ENCODE measurements at regions not wholly inside any gene's neighbourhood (a gene's known extent, or its start where the extent isn't known, plus 50 kb on each side); places are given as distances from the start of the nearest gene placed in this dataset.

GRCh38 chr5:6936031-6936430 is 222.8 kb downstream of the TENT4A start:
- Histone ChIP-seq H4K20me1 (ENCODE audit: insufficient read depth, low read length) (no peaks in the 10 kb centered on the region), H4K5ac (ENCODE audit: low read depth, low read length) (no peak overlapping the region), H3K79me1 (ENCODE audit: low read depth in 1 of 2, low read length in 2 of 2) (no peaks in the 10 kb centered on the region), H3K9me3 (ENCODE audit: control insufficient read depth, insufficient read depth, low read length) (peaks cover 17% of the 10 kb centered on the region), H2BK15ac (ENCODE audit: low read depth, low read length) (no peak overlapping the region), H2AK5ac (ENCODE audit: low read depth, low read length) (no peak overlapping the region), H2BK20ac (ENCODE audit: low read depth, low read length) (no peak overlapping the region), H2AK9ac (replicated peaks; ENCODE audit: low read depth, low read length, poor library complexity) (no peak overlapping the region), H3K9ac (ENCODE audit: low read depth, low read length) (no peak overlapping the region), H3K4me2 (ENCODE audit: low read depth, low read length) (no peak overlapping the region), H2BK120ac (ENCODE audit: low read depth, low read length) (no peak overlapping the region), H3K27me3 (ENCODE audit: control insufficient read depth, insufficient read depth, low read length) (no peaks in the 10 kb centered on the region), H2BK5ac (ENCODE audit: low read depth, low read length, poor library complexity, severe bottlenecking) (no peak overlapping the region), H2AFZ (replicated peaks; ENCODE audit: low read length, poor library complexity) (no peak overlapping the region), H3K27ac (ENCODE audit: insufficient read depth, low read length) (no peak overlapping the region), H4K91ac (ENCODE audit: insufficient read depth, low read depth, low read length) (no peak overlapping the region), H3K18ac (ENCODE audit: low read depth, low read length) (no peak overlapping the region), H3K23ac (ENCODE audit: low read depth, low read length) (no peak overlapping the region), H3K9me1 (ENCODE audit: insufficient read depth, low read length) (no peaks in the 10 kb centered on the region), H3K36me3 (ENCODE audit: control insufficient read depth, insufficient read depth, low read length) (no peaks in the 10 kb centered on the region), H3K4me3 (ENCODE audit: insufficient read depth, low read depth, low read length) (no peak overlapping the region), H3K4me1 (ENCODE audit: control insufficient read depth, insufficient read depth, low read length) (no peaks in the 10 kb centered on the region), H3K4ac (ENCODE audit: low read depth, low read length) (no peak overlapping the region), H3K14ac (replicated peaks; ENCODE audit: low read depth, low read length) (no peak overlapping the region), H3K56ac (ENCODE audit: extremely low read depth, insufficient read depth, low read length) (no peak overlapping the region), H4K8ac (ENCODE audit: low read depth in 2 of 2, low read length in 2 of 2) (no peak overlapping the region)
- POLR2A ChIA-PET (ENCODE audit: unreplicated experiment) = no interaction called here
- DNase-seq (no peak), ATAC-seq (ENCODE audit: low read depth) (no peak)
- no peak for TF ChIP-seq CEBPB (IDR thresholded peaks at IDR 0.05; ENCODE audit: low read depth, low read length)
- no peak for TF ChIP-seq RAD21 (IDR thresholded peaks at IDR 0.05; ENCODE audit: low read length)
- TF ChIP-seq BHLHE40 (IDR thresholded peaks at IDR 0.05; ENCODE audit: low read depth, low read length) = no peak
- TF ChIP-seq CHD1 (IDR thresholded peaks at IDR 0.05; ENCODE audit: low read depth, low read length) = no peak
- TF ChIP-seq ELK1 (IDR thresholded peaks at IDR 0.05; ENCODE audit: borderline replicate concordance, low read depth, low read length) = no peak
- no peak for TF ChIP-seq USF2 (IDR thresholded peaks at IDR 0.05; ENCODE audit: low read depth, low read length)
- no peak for TF ChIP-seq MXI1 (IDR thresholded peaks at IDR 0.05; ENCODE audit: borderline replicate concordance, low read depth, low read length)
- no peak for TF ChIP-seq RCOR1 (IDR thresholded peaks at IDR 0.05; ENCODE audit: insufficient replicate concordance, low read length)
- no peak for TF ChIP-seq POLR2A (IDR thresholded peaks at IDR 0.05; ENCODE audit: low read depth, low read length)
- no peak for TF ChIP-seq CTCF (conservative IDR thresholded peaks at IDR 0.05; ENCODE audit: low read depth, low read length)
- TF ChIP-seq RFX5 (IDR thresholded peaks at IDR 0.05; ENCODE audit: low read depth, low read length) = no peak
- no peak for TF ChIP-seq MAZ (IDR thresholded peaks at IDR 0.05; ENCODE audit: borderline replicate concordance, low read depth, low read length)
- no peak for TF ChIP-seq SMC3 (IDR thresholded peaks at IDR 0.05; ENCODE audit: low read depth, low read length)
- no peak for TF ChIP-seq NFE2L2 (IDR thresholded peaks at IDR 0.05; ENCODE audit: low read depth, low read length)
- TF ChIP-seq MAFK (IDR thresholded peaks at IDR 0.05; ENCODE audit: low read depth, low read length) = no peak
- no peak for TF ChIP-seq FOS (IDR thresholded peaks at IDR 0.05; ENCODE audit: low read depth, low read length)
- WGBS, 2 experiments (ENCODE audit: extremely low coverage in 2 of 2, insufficient read length in 1 of 2) = no CpG with 5 or more reads among the region's 1 CpG
- no TSS peak for BruUV-seq (replicated peaks)
- intact Hi-C loops (cut with micrococcal nuclease) (no loop called here), in situ Hi-C loops (cut with MboI; ENCODE audit: low sequenced_read_pairs) (no loop called here), dilution Hi-C loops (cut with HindIII; ENCODE audit: low sequenced_read_pairs, unreplicated experiment) (no loop called here)
- CTCF ChIA-PET = interaction anchor here (0.5 kb wide), 1 partner anchor 369 kb away, joined by 3 read pairs; no protein-coding TSS in a partner anchor

All from IMR-90 (cell line).